NK-92 treated with Interleukin-12 subunit alpha and Interleukin-12 subunit beta, amount 100 ng/mL, for 24 hours (cell line): ENCODE measurements at regions not wholly inside any gene's neighbourhood (a gene's known extent, or its start where the extent isn't known, plus 50 kb on each side); places are given as distances from the start of the nearest gene placed in this dataset.
"Not testable (repeated sequence)": the region's sequence is repeated elsewhere in the genome, so short reads cannot be mapped to it uniquely, and the experiment has no call there.

Experiments
- DNase-seq: peaks from one replicate; lab custom pipeline; 2025; lab: John Stamatoyannopoulos, UW

DNA sequence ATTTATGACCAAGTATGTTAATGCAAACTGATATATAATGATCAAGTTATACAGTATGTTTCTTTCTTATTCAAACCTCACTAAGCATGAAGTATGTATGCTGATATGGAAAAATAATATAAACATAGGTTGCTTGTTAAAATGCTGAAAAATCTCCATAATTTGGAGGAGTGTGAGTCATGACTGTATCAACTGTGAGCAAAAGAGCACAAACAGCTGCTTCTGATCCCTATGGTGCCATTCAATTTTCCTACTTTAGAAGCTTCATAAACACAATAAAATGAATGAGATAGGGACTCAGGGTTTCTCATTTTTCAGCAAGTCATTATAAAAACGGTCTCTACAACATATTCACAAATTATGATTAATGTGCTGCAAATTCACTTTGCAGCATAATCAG lies 129.9 kb upstream of the TFPI start:
- DNase-seq = no peak

DNA sequence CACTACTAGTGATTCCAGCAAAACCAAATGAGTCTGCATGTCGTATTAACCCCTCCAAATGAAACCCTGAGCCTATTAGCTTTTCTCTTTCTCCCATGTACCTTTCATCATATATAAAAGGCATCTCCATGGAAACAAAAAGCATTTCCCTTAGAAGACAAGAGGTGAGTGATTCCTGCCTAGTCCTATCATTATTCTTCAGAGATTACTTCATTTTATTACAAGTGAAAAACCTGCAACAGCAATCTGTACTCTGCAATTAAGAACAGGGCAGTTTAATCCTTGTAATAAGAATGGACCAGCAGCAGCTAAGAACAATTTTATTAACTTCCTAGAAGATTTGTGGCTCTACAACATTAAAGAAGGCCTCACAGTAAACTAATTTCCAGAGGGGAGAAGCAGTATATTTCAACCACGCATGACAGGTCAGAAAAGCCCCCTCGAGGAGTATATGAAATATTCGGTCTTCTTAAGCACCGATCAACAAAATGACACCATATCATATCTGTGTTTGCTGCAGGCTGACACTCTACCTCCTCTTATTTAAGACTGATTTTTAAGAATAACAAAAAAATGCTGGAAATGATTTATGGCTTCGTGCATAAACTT lies 132.3 kb upstream of the TFPI start:
- no peak for DNase-seq

DNA sequence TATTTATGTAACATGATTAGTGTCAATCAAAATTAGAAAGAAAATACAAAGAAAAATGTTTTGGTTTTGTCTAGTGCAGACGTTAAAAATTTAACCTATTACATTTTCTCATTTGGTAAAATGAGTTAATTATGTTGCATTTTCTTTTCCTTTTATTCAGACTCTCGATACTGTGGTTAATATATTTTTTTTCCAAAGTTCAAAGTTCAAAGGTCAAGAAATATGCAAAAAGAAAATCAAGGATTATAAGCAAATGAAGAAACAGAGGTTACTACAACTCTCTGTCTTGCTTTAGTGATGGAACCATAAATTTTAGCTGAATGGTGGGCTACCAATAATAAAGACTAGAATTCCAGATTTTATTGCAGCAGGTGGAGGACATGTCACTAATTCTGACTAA lies 133.3 kb upstream of the TFPI start:
- no peak for DNase-seq

DNA sequence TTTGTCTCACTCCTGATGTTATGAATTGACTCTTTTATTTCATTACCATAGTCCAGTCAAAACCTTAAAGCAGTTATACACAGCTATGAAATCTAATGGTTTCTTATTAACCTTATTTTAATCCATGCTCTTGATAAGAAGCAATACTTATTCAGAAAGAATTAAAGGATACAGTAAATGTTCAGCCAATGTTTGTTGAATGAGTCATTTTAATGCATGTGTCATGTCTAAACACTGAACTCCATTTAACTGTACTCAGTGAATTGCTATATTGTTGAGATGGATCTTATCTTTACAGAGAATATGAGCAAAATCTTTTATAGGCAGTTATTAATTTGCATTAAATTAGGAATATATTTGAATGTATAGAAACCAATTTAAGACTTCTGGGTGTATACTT lies 135.1 kb upstream of the TFPI start:
- no peak for DNase-seq

DNA sequence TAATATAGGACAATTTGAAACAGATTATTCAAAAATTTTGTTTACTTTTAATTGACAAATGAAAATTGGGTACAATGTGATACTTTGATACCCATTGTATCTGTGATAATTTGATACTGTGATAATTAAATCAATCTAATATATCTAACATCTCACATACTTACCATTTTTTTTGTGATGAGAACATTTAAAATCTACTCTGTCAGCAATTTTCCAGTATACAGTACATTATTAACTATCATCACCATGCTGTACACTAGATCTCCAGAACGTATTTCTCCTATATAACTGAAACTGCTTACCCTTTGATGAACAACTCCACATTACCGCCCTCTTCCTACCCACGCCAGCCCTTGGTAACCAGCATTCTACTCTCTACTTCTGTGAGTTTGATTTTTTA lies 139.7 kb upstream of the TFPI start:
- no peak for DNase-seq

DNA sequence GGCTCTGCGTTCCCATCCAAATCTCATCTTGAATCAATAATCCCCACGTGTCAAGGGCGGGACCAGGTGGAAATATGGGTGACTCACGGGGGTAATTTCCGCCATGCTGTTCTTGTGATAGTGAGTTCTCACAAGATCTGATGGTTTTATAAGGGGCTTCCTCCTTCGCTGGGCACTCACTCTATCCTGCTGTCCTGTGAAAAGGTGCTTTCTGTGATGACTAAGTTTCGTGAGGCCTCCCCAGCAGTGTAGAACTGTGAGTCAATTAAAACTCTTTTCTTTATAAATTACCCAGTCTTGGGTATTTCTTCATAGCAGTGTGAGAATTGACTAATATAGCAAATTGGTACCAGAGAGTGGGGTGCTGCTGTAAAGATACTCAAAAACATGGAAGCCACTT lies 142.4 kb upstream of the TFPI start:
- DNase-seq = not testable (repeated sequence)

DNA sequence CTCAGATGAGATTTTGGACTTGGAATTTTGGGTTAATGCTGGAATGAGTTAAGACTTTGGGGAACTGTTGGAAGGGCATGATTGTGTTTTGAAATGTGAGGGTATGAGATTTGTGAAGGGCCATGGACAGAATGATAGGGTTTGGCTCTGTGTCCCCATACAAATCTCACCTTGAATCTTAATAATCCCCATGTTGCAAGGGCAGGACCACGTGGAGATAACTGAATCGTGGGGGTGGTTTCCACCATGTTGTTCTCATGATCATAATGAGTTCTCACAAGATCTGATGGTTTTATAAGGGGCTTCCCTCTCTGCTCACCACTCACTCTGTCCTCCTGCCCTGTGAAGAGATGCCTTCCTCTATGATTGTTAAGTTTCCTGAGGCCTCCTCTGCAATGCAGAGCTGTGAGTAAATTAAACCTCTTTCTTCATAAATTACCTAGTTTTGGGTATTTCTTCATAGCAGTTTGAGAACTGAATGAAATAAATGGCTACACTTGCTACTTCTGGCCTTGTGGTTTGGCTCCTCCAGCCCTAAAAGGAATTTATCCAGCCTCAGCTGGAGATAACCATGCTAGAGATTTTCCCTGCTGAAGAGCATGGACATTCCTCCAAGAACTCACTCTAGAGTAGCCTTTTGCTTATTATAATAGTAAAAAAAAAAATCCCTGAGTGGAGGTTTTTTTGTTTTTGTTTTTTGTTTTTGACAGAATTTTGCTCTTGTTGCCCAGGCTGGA lies 144.3 kb upstream of the TFPI start:
- DNase-seq = no peak

DNA sequence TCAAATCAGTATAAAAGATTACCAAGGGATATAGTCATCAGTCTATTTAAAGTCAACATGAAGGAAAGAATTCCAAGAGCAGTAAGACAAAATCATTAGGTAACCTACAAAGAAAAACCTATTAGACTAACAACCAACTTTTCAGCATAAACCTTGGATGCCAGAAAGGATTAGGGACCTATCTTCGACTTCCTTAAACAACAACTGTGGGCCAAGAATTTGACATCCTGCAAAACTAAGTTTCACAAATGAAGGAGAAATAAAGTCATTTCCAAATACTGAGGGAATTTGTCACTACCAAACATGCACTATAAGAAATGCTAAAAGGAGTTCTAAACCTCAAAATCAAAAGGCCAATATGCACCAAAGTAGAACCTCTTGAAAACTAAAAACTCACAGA lies 147.9 kb upstream of the TFPI start:
- DNase-seq = no peak

DNA sequence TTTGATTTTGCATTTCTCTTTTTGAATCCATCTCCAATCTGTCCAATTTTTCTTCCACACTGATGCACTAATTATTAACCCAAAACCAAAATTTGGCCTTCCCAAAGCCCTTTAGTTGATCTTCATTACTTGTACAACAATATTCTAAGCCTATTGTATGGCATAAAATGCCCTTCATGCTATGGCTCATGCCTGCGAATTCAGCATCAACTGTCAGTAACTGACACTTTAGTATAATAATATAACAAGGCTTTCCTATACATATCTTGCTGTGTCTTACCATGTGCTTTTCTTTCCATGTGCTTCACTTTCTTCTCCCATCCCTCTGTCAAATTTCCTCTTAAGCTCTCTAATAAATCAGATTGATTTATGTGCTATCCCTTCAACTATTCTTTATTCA lies 154.0 kb upstream of the TFPI start:
- no peak for DNase-seq

DNA sequence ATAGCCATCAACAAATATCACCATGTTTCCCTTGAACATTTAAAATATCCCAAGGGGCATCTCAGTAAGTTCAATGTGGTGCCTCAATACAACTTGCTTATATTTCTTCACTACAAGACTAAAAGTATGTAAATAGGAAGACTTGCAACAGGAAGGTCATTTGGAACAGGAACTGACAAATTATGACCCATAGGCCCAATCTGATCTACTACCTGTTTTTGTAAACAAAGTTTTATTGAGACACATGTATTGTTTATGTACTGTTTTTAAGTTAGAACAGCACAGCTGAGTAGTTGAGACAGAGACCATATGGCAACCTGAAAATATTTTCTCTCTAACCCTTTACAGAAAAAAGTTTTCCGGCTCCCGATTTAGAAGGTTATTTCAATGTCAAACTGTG lies 154.8 kb upstream of the TFPI start:
- no peak for DNase-seq

DNA sequence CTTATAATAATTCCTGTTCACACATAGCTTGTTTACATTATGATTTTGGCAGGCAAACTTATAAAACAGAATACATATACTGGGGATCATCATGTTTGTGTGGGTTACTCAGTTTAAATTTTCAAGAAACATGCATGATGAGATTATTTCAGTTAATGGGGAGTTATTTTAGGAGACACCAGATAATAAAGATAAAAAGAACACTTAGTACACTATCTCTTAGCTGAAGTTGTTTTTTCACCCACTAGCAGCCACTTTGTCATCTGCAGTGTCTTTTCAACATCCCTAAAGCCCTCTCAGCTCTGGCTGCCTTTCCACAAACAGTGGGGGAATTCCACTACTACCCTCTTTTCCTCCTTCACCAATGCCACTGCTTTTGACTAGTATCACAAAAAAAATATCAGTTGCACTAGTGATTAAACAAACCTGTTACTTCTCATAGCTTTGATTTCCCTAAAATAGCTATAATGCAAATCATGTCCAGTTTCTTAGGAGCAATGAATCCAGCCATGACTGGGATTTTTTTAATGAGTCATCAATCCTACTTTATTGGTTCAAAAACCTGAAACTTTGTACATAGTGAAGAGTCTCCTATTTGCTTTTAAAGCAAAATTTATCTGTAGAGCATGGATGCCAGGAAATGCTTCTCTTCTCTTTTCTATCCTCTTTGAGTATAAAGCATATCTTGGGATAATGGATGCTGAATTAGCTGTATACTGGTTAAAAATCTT lies 156.7 kb upstream of the TFPI start:
- DNase-seq = no peak

DNA sequence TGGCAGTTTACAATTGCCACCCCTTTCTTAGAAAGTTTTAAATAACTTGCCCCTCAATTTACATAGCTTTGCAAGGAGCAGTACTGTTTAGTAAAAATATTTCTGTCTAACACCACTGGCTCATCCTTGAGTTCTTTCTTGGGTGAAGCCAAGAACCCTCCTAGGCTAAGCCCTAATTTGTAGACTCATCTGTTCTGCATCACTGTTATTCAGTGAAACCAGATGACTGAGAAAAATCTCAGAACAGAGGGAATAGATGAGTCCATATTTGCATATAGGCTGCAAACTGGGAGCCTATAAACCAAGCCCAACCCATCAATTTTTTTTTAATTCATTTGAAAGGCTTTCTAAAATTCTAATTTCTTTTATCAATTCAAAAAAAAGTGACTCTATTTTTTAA lies 161.4 kb upstream of the TFPI start:
- no peak for DNase-seq

DNA sequence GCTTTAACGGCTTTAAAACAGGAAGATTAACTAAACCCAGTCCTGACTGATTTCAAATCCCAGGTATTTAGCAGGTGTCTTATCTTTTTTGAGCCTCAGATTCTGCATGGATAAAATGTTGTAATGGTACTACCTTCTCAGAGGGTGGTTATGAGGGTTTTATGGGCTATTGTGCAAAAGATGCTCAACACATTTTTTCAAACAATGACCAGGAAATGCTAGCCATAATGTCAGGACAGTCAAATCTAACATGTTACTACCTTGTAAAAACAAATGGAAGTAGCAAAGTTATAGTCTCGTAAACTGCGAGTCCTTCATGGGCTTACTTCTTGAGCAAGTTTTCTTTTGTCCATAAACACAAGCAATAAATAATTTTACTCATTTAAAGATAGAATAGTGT lies 162.1 kb upstream of the TFPI start:
- no peak for DNase-seq

DNA sequence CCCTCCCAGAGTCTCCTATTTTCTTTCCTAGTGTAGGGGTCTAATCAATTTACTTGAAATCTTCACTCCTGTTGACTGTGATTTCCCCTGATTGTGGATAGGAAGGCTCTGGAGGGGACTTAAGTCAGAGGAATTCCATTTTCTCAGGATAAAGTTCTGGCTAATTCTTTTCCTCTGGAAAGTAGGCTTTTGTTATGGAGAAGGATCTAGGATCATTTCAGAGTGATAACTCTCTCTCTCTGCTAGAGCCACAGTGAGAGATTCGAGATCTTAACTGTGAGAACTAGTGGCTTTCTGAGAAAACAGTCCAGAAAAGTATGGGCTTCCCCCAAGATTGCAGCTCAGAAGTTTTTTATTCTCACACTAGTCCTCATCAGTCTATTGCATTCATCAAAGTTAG lies 163.9 kb upstream of the TFPI start:
- DNase-seq = no peak

DNA sequence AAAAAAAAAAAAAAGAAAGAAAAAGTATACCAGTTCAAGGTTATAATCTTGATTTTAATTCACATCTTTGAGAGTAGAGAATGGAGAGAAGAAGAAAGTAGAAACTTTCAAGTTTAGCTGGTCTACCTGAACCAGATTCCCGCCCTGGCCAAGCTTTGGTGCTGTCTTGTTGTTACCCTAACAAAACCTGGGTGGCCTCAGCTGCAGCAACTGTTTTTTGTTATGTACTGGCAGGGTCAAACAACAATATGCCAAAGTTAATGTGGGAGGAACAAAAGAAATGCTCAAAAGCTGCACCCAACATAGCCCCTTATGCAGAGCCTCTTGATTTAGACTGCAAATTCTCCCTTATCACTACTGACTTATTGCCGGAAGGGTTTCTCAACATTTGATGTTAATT lies 165.3 kb upstream of the TFPI start:
- DNase-seq = no peak

DNA sequence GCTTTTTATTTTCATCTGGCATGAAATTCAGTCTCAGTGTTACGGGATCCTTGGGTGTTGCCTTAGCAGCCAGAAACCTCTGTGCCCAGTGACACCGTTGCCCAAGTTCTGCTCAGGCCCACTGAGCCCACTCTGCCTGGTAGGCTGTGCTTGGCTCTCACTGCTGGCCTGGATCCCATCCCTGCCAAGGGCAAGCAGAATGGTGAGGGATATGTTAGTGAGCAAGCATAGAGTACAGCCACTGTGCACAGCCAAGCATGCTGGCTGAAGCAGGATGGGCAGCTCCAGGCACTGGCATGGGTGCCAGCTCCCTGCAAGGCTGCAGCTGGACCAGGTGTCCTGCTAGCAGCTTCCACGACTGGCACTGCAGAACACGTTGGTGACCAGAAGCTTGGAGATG lies 194.7 kb upstream of the TFPI start:
- no peak for DNase-seq

DNA sequence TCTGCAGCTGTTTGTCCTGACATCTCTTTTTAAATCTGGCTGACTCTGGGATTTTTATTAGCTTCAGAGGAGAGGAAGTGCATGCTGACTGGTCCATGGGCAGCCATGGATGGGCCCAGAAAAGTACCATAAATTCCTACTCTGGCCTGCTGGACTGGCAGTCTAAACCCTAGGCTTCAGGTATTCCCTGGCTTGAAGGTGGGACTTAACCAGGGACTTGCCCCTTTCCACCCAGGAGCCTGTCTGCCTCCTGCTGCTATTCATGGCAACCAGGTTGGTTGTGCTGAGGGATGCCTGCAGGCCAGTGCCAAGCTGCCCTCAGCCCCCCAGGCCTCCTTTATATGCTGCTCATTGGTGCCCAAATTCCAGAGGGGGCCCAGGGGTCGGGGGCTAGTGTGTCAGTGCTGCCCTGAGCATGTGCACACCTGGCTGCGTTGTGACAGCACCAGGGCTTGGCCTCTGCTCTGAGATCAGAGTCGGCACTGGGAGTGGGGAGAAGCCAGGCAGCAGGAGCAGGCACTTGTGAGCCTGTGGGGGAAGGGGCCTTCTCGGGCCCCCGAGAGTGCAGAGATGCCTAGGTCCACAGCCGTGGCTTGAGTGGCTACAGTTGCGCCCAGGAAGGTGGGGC lies 195.7 kb upstream of the TFPI start:
- no peak for DNase-seq

DNA sequence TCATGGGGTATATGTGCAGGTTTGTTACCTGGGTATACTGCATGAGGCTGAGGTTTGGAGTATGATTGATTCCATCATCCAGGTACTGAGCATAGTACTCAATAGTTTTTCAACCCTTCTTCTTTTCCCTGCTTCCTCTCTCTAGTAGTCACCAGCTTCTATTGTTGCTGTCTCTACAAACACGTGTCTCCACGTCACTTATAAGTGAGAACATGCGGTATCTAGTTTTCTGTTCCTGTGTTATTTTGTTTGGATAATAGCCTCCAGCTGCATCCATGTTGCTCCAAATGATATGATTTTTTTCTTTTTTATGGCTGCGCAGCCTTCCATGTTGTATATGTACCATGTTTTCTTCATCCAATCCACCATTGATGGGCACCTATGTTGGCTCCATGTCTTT lies 214.8 kb upstream of the TFPI start:
- no peak for DNase-seq

DNA sequence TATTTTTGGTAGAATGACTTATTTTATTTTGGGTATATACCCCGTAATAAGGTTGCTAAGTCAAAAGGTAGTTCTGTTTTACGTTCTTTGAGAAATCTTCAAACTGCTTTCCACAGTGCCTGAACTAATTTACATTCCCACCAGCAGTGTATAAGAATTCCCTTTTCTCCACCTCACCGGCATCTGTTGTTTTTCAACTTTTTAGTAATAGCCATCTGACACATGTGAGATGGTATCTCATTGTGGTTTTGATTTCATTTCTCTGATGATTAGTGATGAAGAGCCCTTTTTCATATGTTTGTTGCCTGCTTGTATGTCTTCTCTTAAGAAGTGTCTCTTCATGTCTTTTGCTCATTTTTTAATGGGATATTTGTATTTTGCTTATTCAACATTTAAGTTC lies 215.2 kb upstream of the TFPI start:
- DNase-seq = no peak

DNA sequence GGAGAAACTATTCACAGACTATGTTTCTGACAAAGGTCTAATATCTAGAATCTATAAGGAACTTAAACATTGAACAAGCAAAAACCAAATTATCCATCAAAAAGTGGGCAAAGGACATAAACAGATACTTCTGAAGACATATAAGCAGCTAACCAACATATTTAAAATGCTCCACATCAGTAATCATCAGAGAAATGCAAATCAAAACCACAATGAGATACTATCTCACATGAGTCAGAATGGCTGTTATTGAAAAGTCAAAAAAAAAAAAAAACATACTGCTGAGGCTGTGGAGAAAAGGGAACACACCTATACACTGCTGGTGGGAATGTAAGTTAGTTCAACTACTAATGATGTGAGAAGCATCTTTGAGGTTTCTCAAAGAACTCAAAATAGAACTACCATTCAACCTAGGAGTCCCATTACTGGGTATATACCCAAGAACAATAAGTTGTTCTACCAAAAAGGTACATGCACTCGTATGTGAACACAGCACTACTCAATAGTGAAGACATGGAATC lies 220.4 kb upstream of the TFPI start:
- no peak for DNase-seq

DNA sequence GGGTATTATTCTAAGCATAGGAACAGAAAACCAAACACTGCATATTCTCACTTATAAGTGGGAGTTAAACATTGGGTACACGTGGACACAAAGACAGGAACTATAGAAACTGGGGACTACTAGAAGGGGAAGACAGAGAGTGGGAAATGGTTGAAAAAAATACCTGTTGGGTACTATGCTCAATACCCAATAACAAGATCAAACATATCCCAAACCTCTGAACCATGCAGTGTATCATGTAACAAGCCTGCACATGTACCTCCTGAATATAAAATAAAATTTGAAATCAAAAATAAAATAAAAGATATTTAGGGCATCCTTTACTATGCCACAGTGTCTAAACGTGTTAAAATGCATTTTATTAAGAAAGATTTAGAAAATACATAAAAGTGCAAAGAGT lies 221.0 kb upstream of the TFPI start:
- no peak for DNase-seq

DNA sequence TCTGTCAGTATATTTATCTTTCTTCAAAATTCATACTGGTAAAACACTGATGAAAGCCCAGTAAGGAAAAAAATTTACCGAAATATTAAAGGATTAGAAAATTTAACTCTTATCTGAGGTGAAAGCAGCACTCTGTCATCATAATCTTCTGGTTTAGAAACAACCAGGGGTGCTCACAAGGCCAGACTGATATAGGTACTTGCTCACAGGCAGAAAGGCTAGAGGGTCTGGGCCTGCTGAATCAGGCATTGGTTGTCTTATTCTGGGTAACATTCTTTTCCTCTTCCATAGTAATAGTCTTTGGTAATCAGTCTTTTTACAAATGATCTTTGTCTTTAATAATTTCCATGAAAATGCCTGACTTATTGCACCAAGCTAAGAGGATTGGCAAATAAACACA lies 221.4 kb upstream of the TFPI start:
- DNase-seq = no peak

DNA sequence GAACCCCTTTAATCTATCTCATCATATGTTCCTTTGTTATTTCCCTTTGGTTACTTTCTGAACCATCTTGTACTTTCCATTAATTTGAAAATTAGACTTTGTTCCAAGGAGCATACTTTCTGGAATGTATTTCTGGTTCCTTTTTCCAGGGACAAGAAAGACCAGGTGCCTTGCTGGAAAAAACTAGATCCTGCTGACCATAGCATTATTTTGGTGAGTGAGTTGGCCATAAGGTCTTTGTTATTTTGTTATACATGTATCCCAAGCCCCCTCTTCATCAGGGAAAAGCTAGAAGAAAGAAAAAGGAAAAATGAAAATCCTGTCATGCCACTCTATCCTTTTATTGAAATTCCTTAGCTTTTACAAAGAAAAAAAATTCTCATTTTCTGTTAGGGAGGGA lies 228.1 kb upstream of the TFPI start:
- no peak for DNase-seq
